ENCODE measurements at regions not wholly inside any gene's neighbourhood (a gene's known extent, or its start where the extent isn't known, plus 50 kb on each side); places are given as distances from the start of the nearest gene placed in this dataset.
"Not testable (repeated sequence)": the region's sequence is repeated elsewhere in the genome, so short reads cannot be mapped to it uniquely, and the experiment has no call there.

DNA sequence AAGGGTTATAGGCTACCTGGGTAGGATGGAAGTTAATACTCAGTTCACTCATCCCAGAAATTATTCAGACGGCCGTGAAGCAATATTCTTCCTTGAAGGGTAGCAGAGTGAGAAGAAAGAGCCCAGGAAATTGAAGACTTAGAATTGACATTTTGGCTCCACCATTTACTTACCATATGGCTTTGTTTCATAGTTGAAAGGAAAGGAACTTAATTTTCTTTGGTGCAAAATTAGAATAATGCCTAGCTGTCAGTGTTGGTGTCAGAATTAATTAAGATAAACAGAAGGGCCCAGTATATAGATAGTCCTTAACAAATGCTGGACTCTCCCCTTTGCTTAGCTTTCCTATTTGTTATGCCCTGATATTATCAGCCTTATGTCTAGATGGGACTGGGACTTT is 263.2 kb downstream of the KCNJ3 start:
- no peak for DNase-seq

- no peak for DNase-seq
Measured at GRCh38 chr2:154960802-154961583, 262.5 kb downstream of the KCNJ3 start.

GRCh38 chr2:154952346-154952980 is 254.0 kb downstream of the KCNJ3 start:
- no peak for DNase-seq

DNA sequence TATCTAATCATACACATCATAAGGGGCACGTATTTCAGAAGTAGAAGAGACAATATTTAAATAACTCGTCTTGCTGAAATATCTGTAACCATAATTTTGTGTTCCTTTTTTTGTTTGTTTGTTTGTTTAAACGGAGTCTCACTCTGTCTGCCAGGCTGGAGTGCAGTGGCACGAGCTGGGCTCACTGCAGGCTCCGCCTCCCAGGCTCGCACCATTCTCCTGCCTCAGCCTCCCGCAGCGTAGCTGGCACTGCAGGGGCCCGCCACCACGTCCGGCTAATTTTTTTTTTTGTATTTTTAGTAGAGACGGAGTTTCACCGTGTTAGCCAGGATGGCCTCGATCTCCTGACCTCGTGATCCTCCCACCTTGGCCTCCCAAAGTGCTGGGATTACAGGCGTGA is 248.9 kb downstream of the KCNJ3 start:
- DNase-seq: not testable (repeated sequence)

GRCh38 chr2:154945984-154946383 is 247.5 kb downstream of the KCNJ3 start:
- DNase-seq: no peak

DNA sequence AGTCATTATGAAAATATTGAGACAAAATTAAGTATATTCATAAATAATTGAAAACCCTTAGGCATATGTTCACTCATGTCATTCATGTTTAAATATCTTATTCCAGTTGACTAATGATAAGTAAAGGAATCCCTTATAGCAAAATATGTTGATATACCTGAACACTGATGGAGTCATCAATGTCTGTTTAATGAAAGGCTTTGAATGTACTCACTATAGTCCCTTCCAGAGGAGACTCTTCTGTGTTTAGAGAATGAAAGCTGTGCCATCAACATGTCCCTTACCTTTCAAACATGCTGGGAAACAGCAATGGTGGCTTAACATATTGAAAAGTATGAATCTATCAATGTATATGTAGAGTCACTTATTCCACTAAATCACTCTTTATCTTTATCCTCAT is 242.9 kb downstream of the KCNJ3 start:
- no peak for DNase-seq

GRCh38 chr2:154934213-154934612 is 235.7 kb downstream of the KCNJ3 start:
- DNase-seq: no peak

GRCh38 chr2:154924531-154924930 is 226.0 kb downstream of the KCNJ3 start:
- DNase-seq: no peak

DNA sequence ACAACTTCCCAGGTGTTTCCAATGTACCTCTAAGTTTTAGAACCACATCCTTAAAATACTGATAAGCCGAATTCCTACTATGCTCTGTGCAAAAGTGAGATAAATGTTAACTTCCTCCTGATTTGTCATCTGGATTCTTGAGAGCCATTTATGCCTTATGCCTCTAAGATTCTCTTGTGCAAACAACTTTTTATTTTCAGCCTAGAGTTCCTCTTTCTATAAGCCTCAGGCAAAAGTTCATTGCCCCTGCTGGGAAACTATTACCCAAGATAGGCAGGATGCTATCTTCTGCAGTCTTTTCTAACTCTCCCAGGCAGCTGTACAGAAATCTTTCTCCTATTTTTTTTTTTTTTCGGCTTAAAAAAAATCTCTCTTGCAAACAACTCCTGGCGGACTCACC is 216.1 kb downstream of the KCNJ3 start:
- DNase-seq: no peak

DNA sequence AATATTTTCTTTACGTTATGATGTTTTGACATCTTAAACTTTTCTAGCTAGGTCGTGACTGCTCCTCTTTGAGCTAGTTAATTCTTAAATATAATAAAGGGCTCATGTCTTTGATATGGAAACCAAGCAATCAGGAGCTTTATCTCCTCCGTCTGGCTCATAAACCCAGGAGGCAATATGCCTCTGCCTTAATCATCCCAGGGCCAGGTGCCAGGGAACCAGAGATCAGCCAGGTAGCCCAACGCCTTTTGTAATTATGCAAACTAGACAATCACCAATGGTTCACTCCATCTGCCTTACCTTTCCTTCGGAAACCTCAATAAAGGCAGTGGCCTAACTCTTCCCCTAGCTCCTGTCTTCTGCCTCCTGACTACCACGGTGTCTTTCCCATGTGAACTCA is 213.7 kb downstream of the KCNJ3 start:
- no peak for DNase-seq

DNA sequence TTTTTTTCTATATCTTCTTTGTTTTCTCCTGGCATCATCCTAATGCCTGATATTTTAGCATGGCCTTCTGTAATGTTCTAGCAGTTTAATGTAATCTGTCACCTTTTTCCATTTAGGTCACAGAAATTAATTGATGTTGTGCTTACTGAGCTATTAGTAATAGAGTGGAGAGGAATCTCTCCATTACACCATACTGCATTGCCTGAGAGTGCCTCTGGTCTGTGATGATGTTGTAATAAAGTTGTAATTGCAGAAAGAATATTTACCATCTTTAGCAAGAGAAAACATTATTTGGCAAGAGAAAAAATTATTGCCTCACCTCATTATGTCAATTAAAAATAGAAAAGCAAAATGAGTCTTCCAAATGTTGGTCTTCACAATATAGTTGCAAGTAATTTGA is 213.2 kb downstream of the KCNJ3 start:
- no peak for DNase-seq

GRCh38 chr2:154910701-154911100 is 212.2 kb downstream of the KCNJ3 start:
- no peak for DNase-seq

- DNase-seq: no peak
Measured at GRCh38 chr2:154908327-154908726, 209.8 kb downstream of the KCNJ3 start.

All from GF-D8 (cell line).